Neural progenitor cell (in vitro differentiated cells): ENCODE measurements at regions not wholly inside any gene's neighbourhood (a gene's known extent, or its start where the extent isn't known, plus 50 kb on each side); places are given as distances from the start of the nearest gene placed in this dataset.

Experiments
- DNase-seq: peaks from one replicate; pipeline ENCODE4 v3.0.0-alpha.2; 2016; ENCODE audit warnings: low spot score
- H2AFZ ChIP-seq: fragments of 200-600 bp; sonication (generic); replicated peaks from 2 replicates; pipeline ENCODE4 v1.6.1; 2016; ENCODE audit warnings: antibody characterized with exemption
- H3F3A ChIP-seq: fragments of 200-600 bp; sonication (generic); 2 replicates; pipeline ENCODE4 v1.6.1; 2016; ENCODE audit warnings: antibody characterized with exemption, low read depth
- H3K27ac ChIP-seq: fragments of 200-600 bp; sonication (generic); 2 replicates; pipeline ENCODE4 v1.5.1; 2016; ENCODE audit warnings: mild to moderate bottlenecking
- H3K27me3 ChIP-seq: fragments of 200-600 bp; sonication (generic); 2 replicates; pipeline ENCODE4 v1.6.1; 2016; ENCODE audit warnings: mild to moderate bottlenecking, moderate library complexity
- H3K36me3 ChIP-seq: fragments of 200-600 bp; sonication (generic); 2 replicates; pipeline ENCODE4 v1.5.1; 2016
- H3K4me1 ChIP-seq: fragments of 200-600 bp; sonication (generic); 2 replicates; pipeline ENCODE4 v1.6.1; 2016; ENCODE audit warnings: mixed run types
- H3K4me2 ChIP-seq: fragments of 200-600 bp; sonication (generic); 2 replicates; pipeline ENCODE4 v1.6.1; 2016
- H3K4me3 ChIP-seq: fragments of 200-600 bp; sonication (generic); 2 replicates; pipeline ENCODE4 v1.5.1; 2016
- H3K79me2 ChIP-seq: fragments of 200-600 bp; sonication (generic); 2 replicates; pipeline ENCODE4 v1.6.1; 2016; ENCODE audit warnings: low read depth
- H3K9ac ChIP-seq: fragments of 200-600 bp; sonication (generic); 2 replicates; pipeline ENCODE4 v1.6.1; 2016
- H3K9me3 ChIP-seq: fragments of 200-600 bp; sonication (generic); 2 replicates; pipeline ENCODE4 v1.5.1; 2016; ENCODE audit warnings: low read depth
- H4K20me1 ChIP-seq: fragments of 200-600 bp; sonication (generic); 2 replicates; pipeline ENCODE4 v1.6.1; 2016; ENCODE audit warnings: low read depth
- H3K27ac Mint-ChIP-seq: 3 replicates; pipeline ENCODE4 v1.8.0; 2021; ENCODE audit warnings: mixed read lengths
- H3K27me3 Mint-ChIP-seq: 2 replicates; pipeline ENCODE4 v1.8.0; 2022; ENCODE audit warnings: low read depth, mild to moderate bottlenecking, inconsistent platforms, moderate library complexity, mixed read lengths; ENCODE audit not compliant: insufficient read depth
- H3K36me3 Mint-ChIP-seq: 3 replicates; pipeline ENCODE4 v1.8.0; 2021; ENCODE audit warnings: mixed read lengths
- H3K4me1 Mint-ChIP-seq: 3 replicates; pipeline ENCODE4 v1.8.0; 2021; ENCODE audit warnings: mixed read lengths
- H3K4me3 Mint-ChIP-seq: 3 replicates; pipeline ENCODE4 v1.8.0; 2021; ENCODE audit warnings: mild to moderate bottlenecking, moderate library complexity, mixed read lengths
- H3K9me3 Mint-ChIP-seq: 3 replicates; pipeline ENCODE4 v1.8.0; 2020; ENCODE audit warnings: mixed read lengths
- EZH2 ChIP-seq: fragments of 200-600 bp; sonication (generic); IDR thresholded peaks from 2 replicates; pipeline ENCODE4 v1.6.1; 2017; ENCODE audit warnings: antibody characterized with exemption, mild to moderate bottlenecking, moderate library complexity
- EZH2phosphoT487 ChIP-seq: fragments of 200-600 bp; sonication (generic); IDR thresholded peaks from 2 replicates; pipeline ENCODE4 v1.6.1; 2017; ENCODE audit warnings: antibody characterized with exemption
- TF ChIP-seq, protein P1 (sequence below): fragments of 200-600 bp; sonication (generic); IDR thresholded peaks from 2 replicates; pipeline ENCODE4 v1.5.1; 2017; ENCODE audit warnings: antibody characterized with exemption, mild to moderate bottlenecking

DNA sequence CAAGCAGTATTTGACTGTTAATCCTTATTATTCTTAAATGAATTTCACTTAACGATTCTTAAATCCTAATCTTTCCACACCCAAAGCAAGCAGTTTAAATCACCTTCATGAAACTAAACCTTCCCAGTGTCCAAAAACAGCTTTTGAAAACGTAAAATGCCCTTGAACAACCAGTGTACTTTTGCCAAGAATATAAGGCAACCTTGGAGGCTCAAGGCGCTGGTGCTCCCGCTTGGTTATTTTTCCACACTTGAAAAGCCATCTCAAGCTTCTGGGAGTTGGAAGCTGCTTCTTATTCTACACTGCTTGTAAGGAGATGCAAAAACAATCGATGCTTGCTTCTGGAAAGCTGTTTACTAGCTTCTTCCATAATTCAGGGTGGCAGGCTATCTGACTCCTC, 625.7 kb downstream of the HTR1B start:
- peaks cover 3% of the 10 kb centered on the region for H3K4me1 Mint-ChIP-seq
- Histone ChIP-seq H2AFZ (no peak overlapping the region), H3K4me2 (no peak overlapping the region), H3K9me3 (no peaks in the 10 kb centered on the region), H3K27ac (no peak overlapping the region), H3K4me3 (no peak overlapping the region), H3K36me3 (no peaks in the 10 kb centered on the region), H3K27me3 (peaks cover 24% of the 10 kb centered on the region), H3K79me2 (no peaks in the 10 kb centered on the region), H3K4me1 (peaks cover 13% of the 10 kb centered on the region), H4K20me1 (no peaks in the 10 kb centered on the region), H3K9ac (no peak overlapping the region), H3F3A (no peaks in the 10 kb centered on the region)
- DNase-seq: no peak
- H3K36me3 Mint-ChIP-seq: no peaks in the 10 kb centered on the region
- H3K9me3 Mint-ChIP-seq: no peaks in the 10 kb centered on the region
- no peak overlapping the region for H3K27ac Mint-ChIP-seq
- no peak for TF ChIP-seq EZH2phosphoT487
- TF ChIP-seq, protein P1, sequence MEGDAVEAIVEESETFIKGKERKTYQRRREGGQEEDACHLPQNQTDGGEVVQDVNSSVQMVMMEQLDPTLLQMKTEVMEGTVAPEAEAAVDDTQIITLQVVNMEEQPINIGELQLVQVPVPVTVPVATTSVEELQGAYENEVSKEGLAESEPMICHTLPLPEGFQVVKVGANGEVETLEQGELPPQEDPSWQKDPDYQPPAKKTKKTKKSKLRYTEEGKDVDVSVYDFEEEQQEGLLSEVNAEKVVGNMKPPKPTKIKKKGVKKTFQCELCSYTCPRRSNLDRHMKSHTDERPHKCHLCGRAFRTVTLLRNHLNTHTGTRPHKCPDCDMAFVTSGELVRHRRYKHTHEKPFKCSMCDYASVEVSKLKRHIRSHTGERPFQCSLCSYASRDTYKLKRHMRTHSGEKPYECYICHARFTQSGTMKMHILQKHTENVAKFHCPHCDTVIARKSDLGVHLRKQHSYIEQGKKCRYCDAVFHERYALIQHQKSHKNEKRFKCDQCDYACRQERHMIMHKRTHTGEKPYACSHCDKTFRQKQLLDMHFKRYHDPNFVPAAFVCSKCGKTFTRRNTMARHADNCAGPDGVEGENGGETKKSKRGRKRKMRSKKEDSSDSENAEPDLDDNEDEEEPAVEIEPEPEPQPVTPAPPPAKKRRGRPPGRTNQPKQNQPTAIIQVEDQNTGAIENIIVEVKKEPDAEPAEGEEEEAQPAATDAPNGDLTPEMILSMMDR: no peak
- TF ChIP-seq EZH2: no peak
- H3K4me3 Mint-ChIP-seq: no peak overlapping the region
- H3K27me3 Mint-ChIP-seq: no peaks in the 10 kb centered on the region

DNA sequence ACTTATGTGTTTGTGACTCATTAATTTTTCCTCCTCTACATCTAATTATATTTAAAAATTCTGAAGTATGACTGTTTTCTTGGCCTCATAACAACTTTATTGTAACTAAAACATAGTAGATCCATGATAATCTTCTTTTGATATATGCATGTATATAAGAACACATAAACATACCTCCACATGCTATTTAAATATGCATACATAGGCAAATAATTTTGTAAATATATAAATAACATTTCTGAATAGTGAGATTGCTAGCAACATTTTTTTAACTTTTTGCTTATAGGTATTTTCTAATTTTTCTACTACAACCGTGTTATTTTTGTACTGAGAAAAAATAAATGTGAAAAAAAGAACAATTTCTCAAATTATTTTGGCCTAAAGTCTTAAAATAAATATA, 627.6 kb downstream of the HTR1B start:
- TF ChIP-seq EZH2 (no peak), EZH2phosphoT487 (no peak)
- TF ChIP-seq, protein P1: no peak

DNA sequence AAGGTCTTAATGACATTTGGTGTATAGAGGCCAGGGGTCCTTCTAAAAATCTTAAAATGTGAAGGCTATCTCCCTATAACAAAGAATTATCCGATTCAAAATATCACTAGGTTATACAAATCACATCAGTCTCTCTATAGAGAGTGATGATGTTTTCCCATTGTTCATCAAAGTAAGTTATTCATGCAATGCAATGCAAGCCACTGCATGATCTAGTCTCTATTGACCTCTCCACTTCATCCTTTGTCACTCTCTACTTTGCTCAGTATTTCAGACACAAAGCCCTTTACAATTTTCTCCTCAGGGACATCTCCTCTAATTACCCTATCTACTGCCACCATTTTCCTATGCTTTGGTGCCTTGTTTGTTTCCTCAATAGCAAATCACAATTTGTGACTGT, 628.0 kb downstream of the HTR1B start:
- H3K9me3 Mint-ChIP-seq: no peaks in the 10 kb centered on the region
- no peaks in the 10 kb centered on the region for H3K79me2 ChIP-seq
- no peak overlapping the region for H2AFZ ChIP-seq
- H3K27ac ChIP-seq: no peak overlapping the region
- no peak overlapping the region for H3K27ac Mint-ChIP-seq
- H3K4me3 ChIP-seq: no peak overlapping the region
- TF ChIP-seq EZH2: no peak
- no peak for TF ChIP-seq EZH2phosphoT487
- H3K4me2 ChIP-seq: no peak overlapping the region
- peaks cover 6% of the 10 kb centered on the region for H3K27me3 ChIP-seq
- no peaks in the 10 kb centered on the region for H3K36me3 Mint-ChIP-seq
- no peaks in the 10 kb centered on the region for H3K9me3 ChIP-seq
- DNase-seq: peak; percentile 37
- no peak overlapping the region for H3K9ac ChIP-seq
- peaks cover 3% of the 10 kb centered on the region for H3K4me1 Mint-ChIP-seq
- no peak overlapping the region for H3K4me3 Mint-ChIP-seq
- H3K27me3 Mint-ChIP-seq: no peaks in the 10 kb centered on the region
- H3K4me1 ChIP-seq: peaks cover 13% of the 10 kb centered on the region
- H3F3A ChIP-seq: no peaks in the 10 kb centered on the region
- no peaks in the 10 kb centered on the region for H4K20me1 ChIP-seq
- no peaks in the 10 kb centered on the region for H3K36me3 ChIP-seq

More for the DNA sequence above, 627.6 kb downstream of the HTR1B start:
- H2AFZ ChIP-seq: no peak overlapping the region
- H3K4me3 ChIP-seq: no peak overlapping the region
- Mint-ChIP-seq H3K36me3 (no peaks in the 10 kb centered on the region), H3K9me3 (no peaks in the 10 kb centered on the region), H3K27ac (no peak overlapping the region), H3K27me3 (no peaks in the 10 kb centered on the region), H3K4me1 (peaks cover 3% of the 10 kb centered on the region), H3K4me3 (no peak overlapping the region)
- H3K36me3 ChIP-seq: no peaks in the 10 kb centered on the region
- H3K9me3 ChIP-seq: no peaks in the 10 kb centered on the region
- peaks cover 6% of the 10 kb centered on the region for H3K27me3 ChIP-seq
- H3F3A ChIP-seq: no peaks in the 10 kb centered on the region
- DNase-seq: no peak
- H3K4me1 ChIP-seq: peaks cover 13% of the 10 kb centered on the region
- H3K9ac ChIP-seq: no peak overlapping the region
- H3K4me2 ChIP-seq: no peak overlapping the region
- no peaks in the 10 kb centered on the region for H4K20me1 ChIP-seq
- H3K27ac ChIP-seq: no peak overlapping the region
- H3K79me2 ChIP-seq: no peaks in the 10 kb centered on the region

DNA sequence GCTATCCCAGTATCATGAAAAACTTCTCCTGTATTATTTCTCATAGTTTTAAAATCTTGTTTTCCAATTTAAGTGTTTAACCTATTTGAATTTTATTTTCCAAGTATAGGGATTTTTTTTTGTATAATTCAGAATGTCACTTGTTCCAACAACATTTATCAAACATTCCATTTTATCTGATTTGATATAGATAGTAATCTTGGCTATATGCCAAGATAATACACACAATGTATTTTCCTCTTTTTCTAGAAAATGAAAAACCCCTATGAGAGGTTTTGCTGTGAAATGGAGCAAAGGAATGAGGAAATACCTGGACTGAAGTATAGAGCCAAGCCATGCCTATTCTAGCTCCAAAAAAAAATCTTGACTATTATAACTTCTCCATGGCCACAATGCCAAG, 628.9 kb downstream of the HTR1B start:
- Histone ChIP-seq H4K20me1 (no peaks in the 10 kb centered on the region), H3K4me2 (no peak overlapping the region), H3F3A (no peaks in the 10 kb centered on the region), H3K27ac (no peak overlapping the region), H3K36me3 (no peaks in the 10 kb centered on the region), H3K4me3 (no peak overlapping the region), H3K4me1 (peaks cover 13% of the 10 kb centered on the region), H3K9ac (no peak overlapping the region), H3K27me3 (peaks cover 3% of the 10 kb centered on the region), H3K9me3 (no peaks in the 10 kb centered on the region), H3K79me2 (no peaks in the 10 kb centered on the region), H2AFZ (no peak overlapping the region)
- H3K4me1 Mint-ChIP-seq: peaks cover 3% of the 10 kb centered on the region
- H3K36me3 Mint-ChIP-seq: no peaks in the 10 kb centered on the region
- no peak overlapping the region for H3K27ac Mint-ChIP-seq
- TF ChIP-seq, protein P1: no peak
- TF ChIP-seq EZH2 (no peak), EZH2phosphoT487 (no peak)
- no peak for DNase-seq
- no peaks in the 10 kb centered on the region for H3K9me3 Mint-ChIP-seq
- H3K27me3 Mint-ChIP-seq: no peaks in the 10 kb centered on the region
- no peak overlapping the region for H3K4me3 Mint-ChIP-seq
